T-cell (primary cell): ENCODE measurements at regions not wholly inside any gene's neighbourhood (a gene's known extent, or its start where the extent isn't known, plus 50 kb on each side); places are given as distances from the start of the nearest gene placed in this dataset.

Experiments used
- ATAC-seq, 4 experiments: fragments of 200-7000 bp in 3 of 4; fragments of 150-1000 bp in 1 of 4; cut with Tn5 transposase; replicated peaks in 1 of 4; 1 replicate in 3 of 4; 2 replicates in 1 of 4; pipeline ENCODE4 v1.10.0; 2021; ENCODE audit warnings: moderate library complexity in 3 of 4, mild to moderate bottlenecking in 2 of 4, moderate number of reproducible peaks in 1 of 4
- CTCF ChIA-PET, 2 donors: fragments of 300-600 bp; sonication (Branson Sonifier 250); formaldehyde crosslinking; loops; one replicate each; lab custom pipeline; 2022; ENCODE audit warnings: antibody characterized with exemption in 2 of 2; lab: Charles Lee
- POLR2A ChIA-PET, 2 donors: fragments of 300-600 bp; sonication (Branson Sonifier 250); formaldehyde crosslinking; loops; one replicate each; lab custom pipeline; 2022; ENCODE audit warnings: antibody characterized with exemption in 2 of 2; lab: Charles Lee
- DNase-seq, 35 experiments: peaks; one replicate each; pipeline versions ENCODE4 v3.0.0 to v3.0.0-alpha.2; 2013 to 2023
- H3K27ac ChIP-seq: one replicate; pipeline ENCODE4 v1.5.1; 2013; ENCODE audit warnings: low read length
- H3K27me3 ChIP-seq, 2 experiments: replicated peaks in 1 of 2; 1 replicate in 1 of 2; 2 replicates in 1 of 2; pipeline versions ENCODE4 v1.6.1 to v1.7.0; 2013; ENCODE audit warnings: low read length in 1 of 2, mixed read lengths in 1 of 2; ENCODE audit not compliant: control insufficient read depth in 2 of 2, insufficient read depth in 2 of 2; ENCODE audit errors: extremely low read depth in 1 of 2
- H3K36me3 ChIP-seq, 2 donors: 1 replicate in 1 of 2; 2 replicates in 1 of 2; pipeline versions ENCODE4 v1.6.1 to v1.7.0; 2013; ENCODE audit warnings: low read length in 1 of 2; ENCODE audit not compliant: control insufficient read depth in 2 of 2, insufficient read depth in 1 of 2; ENCODE audit errors: extremely low read depth in 1 of 2
- H3K4me1 ChIP-seq, 2 experiments: 1 replicate in 1 of 2; 2 replicates in 1 of 2; pipeline versions ENCODE4 v1.6.1 to v1.7.0; 2013; ENCODE audit warnings: low read length in 2 of 2, mixed read lengths in 1 of 2; ENCODE audit not compliant: insufficient read depth in 2 of 2, control insufficient read depth in 1 of 2; ENCODE audit errors: extremely low read depth in 1 of 2
- H3K4me3 ChIP-seq, 2 donors: 1 replicate in 1 of 2; 2 replicates in 1 of 2; pipeline versions ENCODE4 v1.5.1 to v1.7.0; 2013; ENCODE audit warnings: mild to moderate bottlenecking in 2 of 2, low read length in 1 of 2, moderate library complexity in 1 of 2; ENCODE audit not compliant: control insufficient read depth in 1 of 2; ENCODE audit errors: extremely low read depth in 1 of 2
- H3K9me3 ChIP-seq: 2 replicates; pipeline ENCODE4 v1.7.0; 2013
- H3K27ac Mint-ChIP-seq, 2 donors: one replicate each; pipeline ENCODE4 v1.8.0; 2020 to 2021; ENCODE audit warnings: mild to moderate bottlenecking in 2 of 2, mixed read lengths in 2 of 2
- H3K27me3 Mint-ChIP-seq, 2 donors: one replicate each; pipeline ENCODE4 v1.8.0; 2021 to 2022; ENCODE audit warnings: mixed read lengths in 2 of 2
- H3K36me3 Mint-ChIP-seq: one replicate; pipeline ENCODE4 v1.8.0; 2021; ENCODE audit warnings: mixed read lengths
- H3K4me1 Mint-ChIP-seq, 3 donors: one replicate each; pipeline ENCODE4 v1.8.0; 2020 to 2022; ENCODE audit warnings: mixed read lengths in 3 of 3, mild to moderate bottlenecking in 1 of 3
- H3K4me3 Mint-ChIP-seq, 3 donors: one replicate each; pipeline ENCODE4 v1.8.0; 2020 to 2022; ENCODE audit warnings: mild to moderate bottlenecking in 3 of 3, mixed read lengths in 3 of 3, moderate library complexity in 3 of 3
- H3K9me3 Mint-ChIP-seq, 3 donors: one replicate each; pipeline ENCODE4 v1.8.0; 2020 to 2022; ENCODE audit warnings: mixed read lengths in 3 of 3
- WGBS: methylation state at CpG from one replicate; pipeline ENCODE4 v1.1.5; 2013; ENCODE audit warnings: missing lambda C conversion rate; ENCODE audit not compliant: insufficient coverage; 5-methylcytosine and 5-hydroxymethylcytosine counted together

- DNase-seq = no peak
- Histone ChIP-seq H3K9me3 (no peaks in the 10 kb centered on the region), H3K4me3 (no peak overlapping the region), H3K27me3 (peaks cover 0 to 4% of the 10 kb centered on the region in 2 experiments), H3K4me1 (peaks cover 0 to 3% of the 10 kb centered on the region in 2 experiments), H3K36me3 (no peaks in the 10 kb centered on the region), H3K27ac (no peak overlapping the region)
- ChIA-PET POLR2A (interaction anchor here in 1 of 2 donors (0.6 kb wide), 1 partner anchor 74 kb away, joined by 4 read pairs; no protein-coding TSS in a partner anchor), CTCF (interaction anchor here (0.6 to 1.8 kb wide), 5 partner anchors 9 to 1445 kb away, joined by 3 to 4 read pairs (median 4); no protein-coding TSS in a partner anchor)
- no peaks in the 10 kb centered on the region for H3K36me3 Mint-ChIP-seq
- WGBS = no CpG with 5 or more reads among the region's 1 CpG
- peaks cover 0 to 3% of the 10 kb centered on the region in 2 donors for H3K27me3 Mint-ChIP-seq
- H3K4me1 Mint-ChIP-seq = peaks cover 8 to 22% (median 11%) of the 10 kb centered on the region in 3 donors
- H3K9me3 Mint-ChIP-seq = peaks cover 2 to 4% (median 3%) of the 10 kb centered on the region in 3 donors
- H3K27ac Mint-ChIP-seq = peak overlapping the region; percentile 60 to 76
- peak in 1 of 4 experiments; percentile 26 for ATAC-seq
- H3K4me3 Mint-ChIP-seq = no peak overlapping the region
Measured at GRCh38 chr4:153074486-153074885, 129.8 kb upstream of the TRIM2 start.

- ATAC-seq (no peak), DNase-seq (no peak)
- ChIA-PET POLR2A (no interaction called here), CTCF (interaction anchor here (0.6 to 1.8 kb wide), 4 partner anchors 9 to 53 kb away, joined by 3 to 4 read pairs (median 4); no protein-coding TSS in a partner anchor)
- Histone ChIP-seq H3K36me3 (no peaks in the 10 kb centered on the region), H3K9me3 (no peaks in the 10 kb centered on the region), H3K4me1 (peaks cover 0 to 9% of the 10 kb centered on the region in 2 experiments), H3K4me3 (no peak overlapping the region), H3K27me3 (peaks cover 0 to 4% of the 10 kb centered on the region in 2 experiments), H3K27ac (no peak overlapping the region)
- peaks cover 13 to 28% (median 17%) of the 10 kb centered on the region in 3 donors for H3K4me1 Mint-ChIP-seq
- H3K4me3 Mint-ChIP-seq = no peak overlapping the region
- H3K27me3 Mint-ChIP-seq = peaks cover 0 to 3% of the 10 kb centered on the region in 2 donors
- no peak overlapping the region for H3K27ac Mint-ChIP-seq
- 86% methylated on average over 1 of the region's 2 CpGs for WGBS
- peaks cover 2 to 4% (median 3%) of the 10 kb centered on the region in 3 donors for H3K9me3 Mint-ChIP-seq
- H3K36me3 Mint-ChIP-seq = no peaks in the 10 kb centered on the region
Measured at GRCh38 chr4:153074936-153075630, 129.2 kb upstream of the TRIM2 start.

- POLR2A ChIA-PET = no interaction called here
Measured at GRCh38 chr4:153075836-153076518, 128.3 kb upstream of the TRIM2 start.

GRCh38 chr4:153076861-153077260, 127.4 kb upstream of the TRIM2 start:
- Histone ChIP-seq H3K9me3 (no peaks in the 10 kb centered on the region), H3K36me3 (no peaks in the 10 kb centered on the region), H3K27me3 (peaks cover 0 to 4% of the 10 kb centered on the region in 2 experiments), H3K4me1 (peaks cover 0 to 26% of the 10 kb centered on the region in 2 experiments), H3K27ac (no peak overlapping the region), H3K4me3 (no peak overlapping the region)
- Mint-ChIP-seq H3K9me3 (no peaks in the 10 kb centered on the region), H3K4me1 (peaks cover 30 to 46% (median 31%) of the 10 kb centered on the region in 3 donors), H3K27me3 (no peaks in the 10 kb centered on the region), H3K4me3 (no peak overlapping the region), H3K27ac (no peak overlapping the region), H3K36me3 (no peaks in the 10 kb centered on the region)
- POLR2A ChIA-PET = no interaction called here
- no CpG with 5 or more reads among the region's 3 CpGs for WGBS
- no peak for ATAC-seq
- DNase-seq = no peak
- CTCF ChIA-PET = interaction anchor here in 1 of 2 donors (0.6 kb wide), 1 partner anchor 672 kb away, joined by 3 read pairs; no protein-coding TSS in a partner anchor

More at GRCh38 chr4:153075836-153076518, 128.3 kb upstream of the TRIM2 start:
- H3K4me3 Mint-ChIP-seq = no peak overlapping the region
- peaks cover 2 to 4% (median 3%) of the 10 kb centered on the region in 3 donors for H3K9me3 Mint-ChIP-seq
- Histone ChIP-seq H3K36me3 (no peaks in the 10 kb centered on the region), H3K27ac (no peak overlapping the region), H3K9me3 (no peaks in the 10 kb centered on the region), H3K4me3 (no peak overlapping the region), H3K4me1 (peaks cover 0 to 18% of the 10 kb centered on the region in 2 experiments), H3K27me3 (peaks cover 0 to 4% of the 10 kb centered on the region in 2 experiments)
- H3K36me3 Mint-ChIP-seq = no peaks in the 10 kb centered on the region
- no peak for ATAC-seq
- DNase-seq = no peak
- CTCF ChIA-PET = interaction anchor here (0.6 to 1.8 kb wide), 4 partner anchors 8 to 183 kb away, joined by 3 to 5 read pairs (median 4); no protein-coding TSS in a partner anchor
- H3K27ac Mint-ChIP-seq = no peak overlapping the region
- H3K4me1 Mint-ChIP-seq = peaks cover 22 to 37% (median 25%) of the 10 kb centered on the region in 3 donors
- WGBS = 80% methylated on average over 2 of the region's 4 CpGs
- peaks cover 0 to 3% of the 10 kb centered on the region in 2 donors for H3K27me3 Mint-ChIP-seq

GRCh38 chr4:153079857-153080391, 124.3 kb upstream of the TRIM2 start:
- POLR2A ChIA-PET = no interaction called here
- H3K27ac Mint-ChIP-seq = peak overlapping the region in 1 of 2 donors; percentile 5
- H3K4me1 Mint-ChIP-seq = peaks cover 41 to 62% (median 45%) of the 10 kb centered on the region in 3 donors
- peak overlapping the region in 1 of 3 donors; percentile 6 for H3K4me3 Mint-ChIP-seq
- no peaks in the 10 kb centered on the region for H3K27me3 Mint-ChIP-seq
- WGBS = 54% methylated on average over 5 of the region's 6 CpGs
- H3K4me3 ChIP-seq = peak overlapping the region in 1 of 2 donors; percentile 7
- peaks cover 0 to 50% of the 10 kb centered on the region in 2 experiments for H3K4me1 ChIP-seq
- H3K36me3 ChIP-seq = no peaks in the 10 kb centered on the region
- H3K36me3 Mint-ChIP-seq = no peaks in the 10 kb centered on the region
- CTCF ChIA-PET = interaction anchor here (0.5 to 5.2 kb wide), 6 partner anchors 9 to 707 kb away, joined by 3 to 170 read pairs (median 6); no protein-coding TSS in a partner anchor
- ATAC-seq (peak in 3 of 4 experiments; percentile 40 to 75 (median 51)), DNase-seq (peak in 7 of 35 experiments; percentile 10 to 39 (median 27))
- H3K9me3 ChIP-seq = no peaks in the 10 kb centered on the region
- peaks cover 0 to 8% of the 10 kb centered on the region in 2 experiments for H3K27me3 ChIP-seq
- no peak overlapping the region for H3K27ac ChIP-seq
- H3K9me3 Mint-ChIP-seq = no peaks in the 10 kb centered on the region
